OCI-LY1 (cell line): ENCODE measurements at regions not wholly inside any gene's neighbourhood (a gene's known extent, or its start where the extent isn't known, plus 50 kb on each side); places are given as distances from the start of the nearest gene placed in this dataset.

Experiments used
- EZH2 ChIP-seq: fragments of 200-600 bp; sonication (generic), shearing (Covaris generic); IDR thresholded peaks from 2 replicates; pipeline ENCODE4 v1.8.0; 2017; ENCODE audit warnings: borderline replicate concordance, mixed run types, mild to moderate bottlenecking, antibody characterized with exemption, low read length, moderate library complexity, mixed read lengths
- TF ChIP-seq, protein P1 (sequence below): fragments of 200-600 bp; sonication (generic), shearing (Covaris generic); IDR thresholded peaks from 2 replicates; pipeline ENCODE4 v1.5.1; 2017; ENCODE audit warnings: mild to moderate bottlenecking, antibody characterized with exemption, low read length, moderate library complexity, mixed read lengths

DNA sequence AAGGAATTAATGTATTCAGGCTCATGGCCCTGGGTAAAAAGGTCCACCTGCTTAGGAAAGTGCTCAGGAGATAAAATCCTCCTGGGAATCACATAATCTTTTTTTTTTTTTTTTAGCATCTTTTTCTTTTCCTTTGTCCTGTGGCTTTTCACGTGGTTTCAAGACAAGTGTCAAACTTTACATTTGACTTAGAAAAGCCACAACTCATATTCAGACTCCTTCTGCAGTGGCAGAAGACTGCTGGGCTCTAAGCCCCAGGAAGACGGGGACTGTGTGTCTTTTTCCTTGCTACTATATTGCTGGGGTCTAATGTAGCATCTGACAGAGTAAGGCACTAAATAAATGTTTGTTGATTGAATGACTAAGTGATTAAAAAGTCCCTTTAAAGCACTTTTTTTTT lies 127.5 kb upstream of the ANKRD1 start:
- TF ChIP-seq, protein P1, sequence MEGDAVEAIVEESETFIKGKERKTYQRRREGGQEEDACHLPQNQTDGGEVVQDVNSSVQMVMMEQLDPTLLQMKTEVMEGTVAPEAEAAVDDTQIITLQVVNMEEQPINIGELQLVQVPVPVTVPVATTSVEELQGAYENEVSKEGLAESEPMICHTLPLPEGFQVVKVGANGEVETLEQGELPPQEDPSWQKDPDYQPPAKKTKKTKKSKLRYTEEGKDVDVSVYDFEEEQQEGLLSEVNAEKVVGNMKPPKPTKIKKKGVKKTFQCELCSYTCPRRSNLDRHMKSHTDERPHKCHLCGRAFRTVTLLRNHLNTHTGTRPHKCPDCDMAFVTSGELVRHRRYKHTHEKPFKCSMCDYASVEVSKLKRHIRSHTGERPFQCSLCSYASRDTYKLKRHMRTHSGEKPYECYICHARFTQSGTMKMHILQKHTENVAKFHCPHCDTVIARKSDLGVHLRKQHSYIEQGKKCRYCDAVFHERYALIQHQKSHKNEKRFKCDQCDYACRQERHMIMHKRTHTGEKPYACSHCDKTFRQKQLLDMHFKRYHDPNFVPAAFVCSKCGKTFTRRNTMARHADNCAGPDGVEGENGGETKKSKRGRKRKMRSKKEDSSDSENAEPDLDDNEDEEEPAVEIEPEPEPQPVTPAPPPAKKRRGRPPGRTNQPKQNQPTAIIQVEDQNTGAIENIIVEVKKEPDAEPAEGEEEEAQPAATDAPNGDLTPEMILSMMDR, result no peak
- TF ChIP-seq EZH2, result no peak
